ENCODE measurements at regions not wholly inside any gene's neighbourhood (a gene's known extent, or its start where the extent isn't known, plus 50 kb on each side); places are given as distances from the start of the nearest gene placed in this dataset.

GRCh38 chr22:22343581-22344296, 99.2 kb downstream of the VPREB1 start:
- TF ChIP-seq, protein P1, sequence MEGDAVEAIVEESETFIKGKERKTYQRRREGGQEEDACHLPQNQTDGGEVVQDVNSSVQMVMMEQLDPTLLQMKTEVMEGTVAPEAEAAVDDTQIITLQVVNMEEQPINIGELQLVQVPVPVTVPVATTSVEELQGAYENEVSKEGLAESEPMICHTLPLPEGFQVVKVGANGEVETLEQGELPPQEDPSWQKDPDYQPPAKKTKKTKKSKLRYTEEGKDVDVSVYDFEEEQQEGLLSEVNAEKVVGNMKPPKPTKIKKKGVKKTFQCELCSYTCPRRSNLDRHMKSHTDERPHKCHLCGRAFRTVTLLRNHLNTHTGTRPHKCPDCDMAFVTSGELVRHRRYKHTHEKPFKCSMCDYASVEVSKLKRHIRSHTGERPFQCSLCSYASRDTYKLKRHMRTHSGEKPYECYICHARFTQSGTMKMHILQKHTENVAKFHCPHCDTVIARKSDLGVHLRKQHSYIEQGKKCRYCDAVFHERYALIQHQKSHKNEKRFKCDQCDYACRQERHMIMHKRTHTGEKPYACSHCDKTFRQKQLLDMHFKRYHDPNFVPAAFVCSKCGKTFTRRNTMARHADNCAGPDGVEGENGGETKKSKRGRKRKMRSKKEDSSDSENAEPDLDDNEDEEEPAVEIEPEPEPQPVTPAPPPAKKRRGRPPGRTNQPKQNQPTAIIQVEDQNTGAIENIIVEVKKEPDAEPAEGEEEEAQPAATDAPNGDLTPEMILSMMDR (IDR thresholded peaks at IDR 0.05; ENCODE audit: insufficient read depth, low read length, poor library complexity, severe bottlenecking) = no peak
- TF ChIP-seq EZH2phosphoT487 (conservative IDR thresholded peaks at IDR 0.05; ENCODE audit: low read length) = no peak
